ENCODE measurements at regions not wholly inside any gene's neighbourhood (a gene's known extent, or its start where the extent isn't known, plus 50 kb on each side); places are given as distances from the start of the nearest gene placed in this dataset.

GRCh38 chr3:193797566-193797965 lies 204.6 kb downstream of the OPA1 start:
- DNase-seq (ENCODE audit: low read depth, low spot score) = no peak

GRCh38 chr3:193798051-193798450 lies 205.0 kb downstream of the OPA1 start:
- DNase-seq (ENCODE audit: low read depth, low spot score) = no peak
- H3K4me3 ChIP-seq (ENCODE audit: low read length) = no peak overlapping the region

More at GRCh38 chr3:193797566-193797965, 204.6 kb downstream of the OPA1 start:
- H3K4me3 ChIP-seq (ENCODE audit: low read length) = no peak overlapping the region

- no peak overlapping the region for H3K4me3 ChIP-seq (ENCODE audit: low read length)
Measured at GRCh38 chr3:193800138-193801043, 207.4 kb downstream of the OPA1 start.

GRCh38 chr3:193801097-193801496 lies 208.1 kb downstream of the OPA1 start:
- no peak for DNase-seq (ENCODE audit: low read depth, low spot score)
- H3K4me3 ChIP-seq (ENCODE audit: low read length) = no peak overlapping the region

More at GRCh38 chr3:193800138-193801043, 207.4 kb downstream of the OPA1 start:
- DNase-seq (ENCODE audit: low read depth, low spot score) = no peak

DNA sequence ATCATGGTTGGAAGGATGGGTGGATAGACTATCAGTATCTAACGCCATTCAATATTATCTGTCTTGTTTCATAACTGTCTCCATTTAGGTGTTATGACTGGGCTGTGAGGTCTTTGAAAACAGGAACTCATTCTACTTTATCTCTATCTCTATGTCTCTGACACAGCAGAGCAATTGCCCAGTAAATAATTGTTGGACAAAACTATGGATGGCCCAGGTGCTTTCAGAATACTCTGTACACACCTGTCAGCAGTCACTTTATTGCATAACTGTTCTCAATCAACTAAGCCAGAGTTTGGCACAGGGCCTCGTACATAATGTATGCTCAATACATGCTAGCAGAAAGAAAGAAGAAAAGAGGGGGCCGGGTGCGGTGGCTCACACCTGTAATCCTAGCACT lies 210.3 kb downstream of the OPA1 start:
- DNase-seq (ENCODE audit: low read depth, low spot score) = no peak
- H3K4me3 ChIP-seq (ENCODE audit: low read length) = no peak overlapping the region

GRCh38 chr3:193805448-193805847 lies 212.4 kb downstream of the OPA1 start:
- no peak overlapping the region for H3K4me3 ChIP-seq (ENCODE audit: low read length)
- DNase-seq (ENCODE audit: low read depth, low spot score) = no peak

- H3K4me3 ChIP-seq (ENCODE audit: low read length) = no peak overlapping the region
- DNase-seq (ENCODE audit: low read depth, low spot score) = no peak
Measured at GRCh38 chr3:193808317-193808716, 215.3 kb downstream of the OPA1 start.

DNA sequence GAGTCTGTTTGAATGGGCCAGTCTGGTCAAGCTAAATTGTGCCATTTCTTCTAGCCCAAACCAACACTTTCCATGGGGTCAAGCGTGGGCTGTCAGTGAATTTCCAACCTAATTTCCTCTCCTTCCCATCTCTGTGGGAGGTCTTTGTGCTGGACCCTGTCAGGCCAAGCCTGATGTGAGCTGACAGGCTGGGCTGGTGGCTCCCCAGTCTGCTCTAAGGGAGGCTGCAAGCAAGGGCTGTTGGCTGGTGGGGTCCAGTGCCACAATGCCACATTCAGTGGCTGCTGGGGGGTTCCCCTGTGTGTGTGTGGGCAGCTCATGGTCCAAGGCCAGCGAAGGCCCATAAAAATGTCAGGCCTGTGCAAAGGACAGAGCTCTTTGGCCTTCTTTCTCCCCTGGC lies 216.1 kb downstream of the OPA1 start:
- no peak overlapping the region for H3K4me3 ChIP-seq (ENCODE audit: low read length)
- DNase-seq (ENCODE audit: low read depth, low spot score) = no peak

DNA sequence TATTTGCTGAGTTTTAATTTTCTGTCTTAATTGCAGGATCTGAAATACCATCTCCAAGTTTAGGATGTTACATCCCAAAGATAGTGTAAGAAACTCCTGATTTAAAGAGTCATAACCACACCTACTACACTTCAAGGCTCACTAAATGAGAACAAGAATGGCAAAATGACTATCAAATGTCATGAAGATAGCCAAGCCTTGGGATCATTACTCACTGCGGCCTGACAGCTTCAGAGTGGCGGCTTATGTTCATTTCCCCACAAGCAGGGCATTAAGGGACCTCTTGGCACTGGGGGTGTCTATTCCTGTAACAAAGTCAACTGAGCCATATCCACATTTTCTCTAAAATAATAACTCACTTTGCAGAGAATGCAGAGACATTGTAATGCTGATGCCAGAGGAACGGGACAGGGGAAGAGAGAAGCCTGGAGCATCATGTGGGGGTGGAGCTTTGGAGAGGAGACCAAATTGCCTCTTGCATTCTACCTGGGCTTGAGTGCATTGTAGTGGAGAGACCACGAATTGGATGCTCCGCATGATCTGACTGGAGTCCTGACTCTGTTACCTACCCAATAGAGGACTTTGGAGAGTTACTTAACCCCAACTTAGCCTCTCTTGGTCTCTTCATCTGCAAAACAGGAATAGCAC lies 219.2 kb downstream of the OPA1 start:
- H3K4me3 ChIP-seq (ENCODE audit: low read length) = no peak overlapping the region
- no peak for DNase-seq (ENCODE audit: low read depth, low spot score)

GRCh38 chr3:193812791-193813500 lies 219.9 kb downstream of the OPA1 start:
- DNase-seq (ENCODE audit: low read depth, low spot score) = no peak
- H3K4me3 ChIP-seq (ENCODE audit: low read length) = no peak overlapping the region

DNA sequence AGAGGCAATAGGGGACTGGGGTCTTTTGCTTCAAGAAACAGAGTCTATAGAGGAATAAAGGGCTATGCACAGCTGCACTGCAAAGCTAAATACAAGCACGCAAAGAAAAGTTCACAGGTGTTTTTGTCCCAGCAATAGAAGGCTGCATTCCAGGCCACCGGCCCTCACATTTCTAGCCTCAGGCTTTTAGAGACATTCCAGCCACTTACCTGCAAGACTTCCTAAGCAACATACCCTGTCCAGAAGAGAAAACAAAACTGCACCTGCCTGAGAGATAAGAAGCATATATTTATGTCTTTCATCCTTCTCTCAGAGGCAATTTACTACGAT lies 220.5 kb downstream of the OPA1 start:
- no peak for DNase-seq (ENCODE audit: low read depth, low spot score)
- no peak overlapping the region for H3K4me3 ChIP-seq (ENCODE audit: low read length)

DNA sequence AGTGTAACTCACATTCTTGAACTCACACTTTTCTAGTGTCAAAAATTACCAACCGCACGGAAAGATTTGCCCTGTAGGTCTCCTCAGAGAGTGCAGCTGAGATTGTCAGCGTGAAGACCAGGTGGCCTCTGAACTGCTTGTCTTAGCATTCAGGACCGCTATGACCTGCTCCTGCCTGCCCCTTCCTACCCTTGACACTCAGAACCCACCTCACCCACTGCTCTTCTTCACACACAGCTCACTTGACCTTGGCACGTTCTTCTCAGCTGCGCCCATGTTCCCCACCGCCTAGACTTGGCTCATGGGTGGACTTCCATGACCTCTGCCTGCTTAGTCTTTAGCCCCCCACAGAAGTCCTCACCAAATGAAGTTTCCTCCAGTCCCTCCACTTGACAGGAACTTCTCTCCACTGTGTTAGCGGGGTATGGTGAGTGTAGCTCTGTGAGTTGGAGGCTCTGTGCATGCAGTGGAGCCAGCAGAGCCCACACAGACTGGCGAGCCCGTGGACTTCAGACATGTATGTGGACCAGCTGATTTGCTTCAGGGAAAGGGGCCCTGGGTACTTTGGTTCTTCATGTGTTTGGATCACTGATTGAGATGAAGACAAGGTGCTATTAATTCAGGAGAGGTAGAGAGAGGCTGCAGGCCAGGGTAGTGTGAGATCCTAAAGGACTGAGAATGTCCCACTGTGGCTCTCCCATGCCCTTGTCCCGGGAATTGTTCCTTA lies 221.3 kb downstream of the OPA1 start:
- DNase-seq (ENCODE audit: low read depth, low spot score) = no peak
- H3K4me3 ChIP-seq (ENCODE audit: low read length) = no peak overlapping the region

- DNase-seq (ENCODE audit: low read depth, low spot score) = no peak
- H3K4me3 ChIP-seq (ENCODE audit: low read length) = no peak overlapping the region
Measured at GRCh38 chr3:193815246-193816027, 222.4 kb downstream of the OPA1 start.

- no peak overlapping the region for H3K4me3 ChIP-seq (ENCODE audit: low read length)
Measured at GRCh38 chr3:193816028-193816395, 223.0 kb downstream of the OPA1 start.

GRCh38 chr3:193816656-193817311 lies 223.8 kb downstream of the OPA1 start:
- H3K4me3 ChIP-seq (ENCODE audit: low read length) = no peak overlapping the region
- no peak for DNase-seq (ENCODE audit: low read depth, low spot score)

More at GRCh38 chr3:193816028-193816395, 223.0 kb downstream of the OPA1 start:
- no peak for DNase-seq (ENCODE audit: low read depth, low spot score)

- H3K4me3 ChIP-seq (ENCODE audit: low read length) = no peak overlapping the region
- DNase-seq (ENCODE audit: low read depth, low spot score) = no peak
Measured at GRCh38 chr3:193819117-193820010, 226.4 kb downstream of the OPA1 start.

GRCh38 chr3:193821151-193821668 lies 228.2 kb downstream of the OPA1 start:
- no peak overlapping the region for H3K4me3 ChIP-seq (ENCODE audit: low read length)
- DNase-seq (ENCODE audit: low read depth, low spot score) = no peak
